H1 (cell line): ENCODE measurements at regions not wholly inside any gene's neighbourhood (a gene's known extent, or its start where the extent isn't known, plus 50 kb on each side); places are given as distances from the start of the nearest gene placed in this dataset.
"Not testable (repeated sequence)": the region's sequence is repeated elsewhere in the genome, so short reads cannot be mapped to it uniquely, and the experiment has no call there.

Source experiments
- CTCF ChIA-PET: fragments of 300-600 bp; sonication (Branson Sonifier 250); formaldehyde crosslinking; loops from one replicate; lab custom pipeline; 2021; ENCODE audit not compliant: partially characterized antibody; lab: Charles Lee
- POLR2A ChIA-PET: fragments of 300-600 bp; sonication (Branson Sonifier 250); formaldehyde crosslinking; loops from one replicate; lab custom pipeline; 2021; ENCODE audit warnings: inconsistent platforms; ENCODE audit not compliant: partially characterized antibody; lab: Charles Lee
- DNase-seq, 2 experiments: peaks; one replicate each; pipeline versions ENCODE4 v3.0.0 to v3.0.0-alpha.2; 2010 to 2022; ENCODE audit warnings: low spot score in 2 of 2, low read depth in 1 of 2, mixed read lengths in 1 of 2
- FAIRE-seq: peaks from 2 replicates; lab custom pipeline; 2011; peaks lifted over from hg19 to GRCh38; lab: Jason Lieb, UNC
- H2AFZ ChIP-seq: 2 replicates; pipeline ENCODE4 v1.8.1; 2012; ENCODE audit warnings: low read length, inconsistent platforms
- H2AK5ac ChIP-seq: 2 replicates; pipeline ENCODE4 v1.6.1; 2013; ENCODE audit warnings: low read depth, low read length
- H2BK120ac ChIP-seq: replicated peaks from 2 replicates; pipeline ENCODE3; 2013; ENCODE audit warnings: low read depth, low read length, inconsistent platforms
- H2BK12ac ChIP-seq: 2 replicates; pipeline ENCODE4 v1.6.1; 2013; ENCODE audit warnings: low read depth, low read length
- H2BK15ac ChIP-seq: 2 replicates; pipeline ENCODE4 v1.6.1; 2013; ENCODE audit warnings: low read length
- H2BK20ac ChIP-seq: 2 replicates; pipeline ENCODE4 v1.6.1; 2013; ENCODE audit warnings: low read length
- H2BK5ac ChIP-seq: 2 replicates; pipeline ENCODE4 v1.6.1; 2013; ENCODE audit warnings: low read depth, low read length
- H3K14ac ChIP-seq: 2 replicates; pipeline ENCODE4 v1.6.1; 2013; ENCODE audit warnings: inconsistent platforms; ENCODE audit not compliant: insufficient read length
- H3K18ac ChIP-seq: 2 replicates; pipeline ENCODE4 v1.6.1; 2013; ENCODE audit warnings: low read length; ENCODE audit errors: extremely low read depth
- H3K23ac ChIP-seq: 2 replicates; pipeline ENCODE4 v1.6.1; 2013; ENCODE audit warnings: inconsistent platforms; ENCODE audit not compliant: insufficient read length
- H3K23me2 ChIP-seq: 2 replicates; pipeline ENCODE4 v1.6.1; 2013; ENCODE audit warnings: low read depth, low read length
- H3K27ac ChIP-seq: 2 replicates; pipeline ENCODE4 v1.6.1; 2011; ENCODE audit warnings: low read depth, low read length, inconsistent platforms
- H3K27me3 ChIP-seq, 4 experiments: replicated peaks in 1 of 4; 1 replicate in 1 of 4; 2 replicates in 3 of 4; pipeline versions ENCODE4 v1.6.1 to v1.8.1; 2011 to 2013; ENCODE audit warnings: low read length in 3 of 4, mild to moderate bottlenecking in 3 of 4, inconsistent platforms in 2 of 4, mixed read lengths in 2 of 4, moderate library complexity in 1 of 4; ENCODE audit not compliant: control insufficient read depth in 3 of 4, insufficient read depth in 3 of 4; ENCODE audit errors: extremely low read depth in 1 of 4
- H3K36me3 ChIP-seq, 4 experiments: 2 replicates each; pipeline versions ENCODE4 v1.6.1 to v1.8.1; 2011 to 2013; ENCODE audit warnings: mild to moderate bottlenecking in 4 of 4, low read length in 3 of 4, moderate library complexity in 2 of 4, control low read depth in 1 of 4, inconsistent platforms in 1 of 4; ENCODE audit not compliant: insufficient read depth in 4 of 4, control insufficient read depth in 2 of 4
- H3K4ac ChIP-seq: replicated peaks from 2 replicates; pipeline ENCODE3; 2013; ENCODE audit warnings: low read length, low read depth, mixed read lengths, inconsistent platforms; ENCODE audit not compliant: insufficient read length
- H3K4me1 ChIP-seq, 4 experiments: replicated peaks in 1 of 4; 1 replicate in 1 of 4; 2 replicates in 3 of 4; pipeline versions ENCODE4 v1.6.1 to v1.8.1; 2011 to 2013; ENCODE audit warnings: low read length in 3 of 4, inconsistent platforms in 2 of 4, mixed read lengths in 1 of 4; ENCODE audit not compliant: insufficient read depth in 4 of 4, control insufficient read depth in 3 of 4
- H3K4me2 ChIP-seq, 2 experiments: 2 replicates each; pipeline versions ENCODE4 v1.6.1 to v1.8.1; 2011 to 2013; ENCODE audit warnings: low read depth in 2 of 2, low read length in 2 of 2, control low read depth in 1 of 2, inconsistent platforms in 1 of 2, mild to moderate bottlenecking in 1 of 2; ENCODE audit not compliant: insufficient read depth in 1 of 2
- H3K4me3 ChIP-seq, 4 experiments: fragments of 200-600, 300-600 bp in 1 of 4; sonication (generic), shearing (Covaris generic), sonication (Bioruptor Twin) in 1 of 4; 2 replicates each; pipeline versions ENCODE4 v1.5.1 to v1.8.1; 2011 to 2016; ENCODE audit warnings: low read length in 4 of 4, low read depth in 3 of 4, control low read depth in 2 of 4, inconsistent platforms in 2 of 4, mild to moderate bottlenecking in 2 of 4, mixed read lengths in 1 of 4, moderate library complexity in 1 of 4; ENCODE audit not compliant: insufficient read depth in 2 of 4; ENCODE audit errors: extremely low read depth in 1 of 4
- H3K56ac ChIP-seq: replicated peaks from 2 replicates; pipeline ENCODE3; 2013; ENCODE audit warnings: low read depth, mild to moderate bottlenecking, mixed read lengths, low read length, inconsistent platforms; ENCODE audit not compliant: insufficient read length
- H3K79me1 ChIP-seq: 2 replicates; pipeline ENCODE4 v1.6.1; 2013; ENCODE audit warnings: low read depth, low read length, control low read depth
- H3K79me2 ChIP-seq, 2 experiments: 2 replicates each; pipeline versions ENCODE4 v1.6.1 to v1.8.1; 2012 to 2013; ENCODE audit warnings: low read length in 2 of 2, mild to moderate bottlenecking in 2 of 2, inconsistent platforms in 1 of 2; ENCODE audit not compliant: insufficient read depth in 2 of 2, control insufficient read depth in 1 of 2
- H3K9ac ChIP-seq, 4 experiments: replicated peaks in 1 of 4; 1 replicate in 1 of 4; 2 replicates in 3 of 4; pipeline versions ENCODE4 v1.6.1 to v1.8.1; 2011 to 2013; ENCODE audit warnings: low read depth in 3 of 4, low read length in 3 of 4, control low read depth in 2 of 4, mild to moderate bottlenecking in 2 of 4, moderate library complexity in 2 of 4, inconsistent platforms in 1 of 4; ENCODE audit errors: extremely low read depth in 1 of 4
- H3K9me3 ChIP-seq, 2 experiments: 2 replicates each; pipeline versions ENCODE4 v1.6.1 to v1.8.1; 2012 to 2013; ENCODE audit warnings: mild to moderate bottlenecking in 2 of 2, moderate library complexity in 2 of 2, control low read depth in 1 of 2, inconsistent platforms in 1 of 2, low read depth in 1 of 2, low read length in 1 of 2, mixed read lengths in 1 of 2; ENCODE audit not compliant: insufficient read depth in 2 of 2
- H4K20me1 ChIP-seq, 2 experiments: replicated peaks in 1 of 2; 2 replicates each; pipeline versions ENCODE3 to v1.8.1; 2011 to 2013; ENCODE audit warnings: inconsistent platforms in 2 of 2, low read length in 2 of 2, mild to moderate bottlenecking in 1 of 2; ENCODE audit not compliant: insufficient read depth in 2 of 2, control insufficient read depth in 1 of 2
- H4K5ac ChIP-seq: 2 replicates; pipeline ENCODE4 v1.6.1; 2013; ENCODE audit warnings: low read length, low read depth, mixed read lengths, inconsistent platforms; ENCODE audit not compliant: insufficient read length
- H4K8ac ChIP-seq: 2 replicates; pipeline ENCODE4 v1.8.0; 2013; ENCODE audit warnings: mild to moderate bottlenecking, moderate library complexity, low read length, inconsistent platforms; ENCODE audit not compliant: insufficient read depth; ENCODE audit errors: extremely low read depth
- H4K91ac ChIP-seq: replicated peaks from 2 replicates; pipeline ENCODE3; 2013; ENCODE audit warnings: low read length, mixed read lengths, inconsistent platforms; ENCODE audit not compliant: insufficient read length
- WGBS, 2 experiments: shearing (Covaris generic) in 1 of 2; methylation state at CpG; one replicate each; pipeline versions ENCODE4 v1.1.6 to v1.1.7; 2013 to 2015; ENCODE audit warnings: low lambda C conversion rate in 2 of 2, mixed read lengths in 2 of 2, inconsistent platforms in 1 of 2, low coverage in 1 of 2, missing lambda C conversion rate in 1 of 2; ENCODE audit not compliant: insufficient replicate concordance in 2 of 2, insufficient coverage in 1 of 2, insufficient read length in 1 of 2; ENCODE audit errors: extremely low coverage in 1 of 2, missing lambda C conversion rate in 1 of 2; 5-methylcytosine and 5-hydroxymethylcytosine counted together

- H3K27ac ChIP-seq, H3K4ac ChIP-seq, H3K14ac ChIP-seq, H3K36me3 ChIP-seq, H3K9ac ChIP-seq, H3K79me1 ChIP-seq, H2BK15ac ChIP-seq, H4K20me1 ChIP-seq, H2AK5ac ChIP-seq, H4K91ac ChIP-seq, H3K79me2 ChIP-seq, H4K5ac ChIP-seq, H2BK20ac ChIP-seq, H3K9me3 ChIP-seq, H3K4me2 ChIP-seq, H3K23me2 ChIP-seq, H2AFZ ChIP-seq, FAIRE-seq, H4K8ac ChIP-seq, H3K4me3 ChIP-seq, H3K56ac ChIP-seq, H3K27me3 ChIP-seq, H3K23ac ChIP-seq, H3K18ac ChIP-seq, CTCF ChIA-PET, H3K4me1 ChIP-seq, POLR2A ChIA-PET, H2BK120ac ChIP-seq, DNase-seq, H2BK5ac ChIP-seq, H2BK12ac ChIP-seq: not testable (repeated sequence)
- WGBS, 2 experiments, result 96% methylated on average over 24 of the region's 26 CpGs; no CpG with 5 or more reads in 1 of the 2 experiments
These were observed 613.3 kb upstream of the LUZP2 start for GRCh38 chr11:23883426-23884048.
